ENCODE measurements at regions not wholly inside any gene's neighbourhood (a gene's known extent, or its start where the extent isn't known, plus 50 kb on each side); places are given as distances from the start of the nearest gene placed in this dataset.
"Not testable (repeated sequence)": the region's sequence is repeated elsewhere in the genome, so short reads cannot be mapped to it uniquely, and the experiment has no call there.

GRCh38 chr5:10880934-10881333, 119.9 kb upstream of the DAP start:
- DNase-seq = no peak
- in situ Hi-C loops (cut with HindIII; ENCODE audit: low pct_ligation_motif_present, low pct_unique_long_range_greater_than_20kb, low sequenced_read_pairs) = no loop called here

DNA sequence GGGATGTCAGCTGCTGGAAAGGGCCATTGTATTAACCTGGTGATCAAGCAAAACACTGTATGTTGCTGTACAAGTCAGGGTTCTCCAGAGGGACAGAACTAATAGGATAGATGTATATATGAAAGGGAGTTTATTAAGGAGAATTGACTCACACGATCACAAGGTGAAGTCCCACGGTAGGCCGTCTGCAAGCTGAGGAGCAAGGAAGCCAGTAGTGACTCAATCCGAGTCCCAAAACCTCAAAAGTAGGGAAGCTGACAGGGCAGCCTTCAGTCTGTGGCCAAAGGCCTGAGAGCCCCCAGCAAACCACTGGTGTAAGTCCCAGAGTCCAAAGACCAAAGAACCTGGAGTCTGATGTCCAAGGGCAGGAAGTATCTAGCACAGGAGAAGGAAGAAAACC, 116.0 kb upstream of the DAP start:
- DNase-seq; in situ Hi-C loops (cut with HindIII; ENCODE audit: low pct_ligation_motif_present, low pct_unique_long_range_greater_than_20kb, low sequenced_read_pairs): not testable (repeated sequence)

- DNase-seq = no peak
- in situ Hi-C loops (cut with HindIII; ENCODE audit: low pct_ligation_motif_present, low pct_unique_long_range_greater_than_20kb, low sequenced_read_pairs) = no loop called here
These were observed 115.1 kb upstream of the DAP start for GRCh38 chr5:10876006-10876744.

GRCh38 chr5:10875201-10875768, 114.3 kb upstream of the DAP start:
- in situ Hi-C loops (cut with HindIII; ENCODE audit: low pct_ligation_motif_present, low pct_unique_long_range_greater_than_20kb, low sequenced_read_pairs) = no loop called here
- no peak for DNase-seq

- no peak for DNase-seq
- in situ Hi-C loops (cut with HindIII; ENCODE audit: low pct_ligation_motif_present, low pct_unique_long_range_greater_than_20kb, low sequenced_read_pairs) = no loop called here
These were observed 113.5 kb upstream of the DAP start for GRCh38 chr5:10874541-10874940.

DNA sequence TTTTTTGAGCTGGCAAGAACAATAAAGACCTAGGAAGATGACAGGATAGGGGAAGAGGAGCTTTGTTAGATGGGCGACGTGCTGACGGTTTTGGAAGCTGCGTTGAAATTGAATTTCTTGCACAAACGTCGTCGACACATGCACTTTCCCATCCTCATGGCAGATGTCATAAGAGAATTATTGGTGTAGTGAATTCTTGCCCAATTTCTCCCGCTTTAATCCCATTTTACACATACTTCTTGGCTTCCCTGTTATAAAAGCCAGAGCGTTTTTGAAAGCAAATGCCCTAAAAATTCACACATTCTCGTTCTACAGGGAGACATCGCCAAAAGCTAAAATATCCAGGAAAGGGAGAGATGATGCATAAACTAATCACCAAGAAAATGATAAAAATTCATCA, 109.8 kb upstream of the DAP start:
- in situ Hi-C loops (cut with HindIII; ENCODE audit: low pct_ligation_motif_present, low pct_unique_long_range_greater_than_20kb, low sequenced_read_pairs) = no loop called here
- DNase-seq = no peak

GRCh38 chr5:10868956-10869355, 107.9 kb upstream of the DAP start:
- no peak for DNase-seq
- in situ Hi-C loops (cut with HindIII; ENCODE audit: low pct_ligation_motif_present, low pct_unique_long_range_greater_than_20kb, low sequenced_read_pairs) = no loop called here

DNA sequence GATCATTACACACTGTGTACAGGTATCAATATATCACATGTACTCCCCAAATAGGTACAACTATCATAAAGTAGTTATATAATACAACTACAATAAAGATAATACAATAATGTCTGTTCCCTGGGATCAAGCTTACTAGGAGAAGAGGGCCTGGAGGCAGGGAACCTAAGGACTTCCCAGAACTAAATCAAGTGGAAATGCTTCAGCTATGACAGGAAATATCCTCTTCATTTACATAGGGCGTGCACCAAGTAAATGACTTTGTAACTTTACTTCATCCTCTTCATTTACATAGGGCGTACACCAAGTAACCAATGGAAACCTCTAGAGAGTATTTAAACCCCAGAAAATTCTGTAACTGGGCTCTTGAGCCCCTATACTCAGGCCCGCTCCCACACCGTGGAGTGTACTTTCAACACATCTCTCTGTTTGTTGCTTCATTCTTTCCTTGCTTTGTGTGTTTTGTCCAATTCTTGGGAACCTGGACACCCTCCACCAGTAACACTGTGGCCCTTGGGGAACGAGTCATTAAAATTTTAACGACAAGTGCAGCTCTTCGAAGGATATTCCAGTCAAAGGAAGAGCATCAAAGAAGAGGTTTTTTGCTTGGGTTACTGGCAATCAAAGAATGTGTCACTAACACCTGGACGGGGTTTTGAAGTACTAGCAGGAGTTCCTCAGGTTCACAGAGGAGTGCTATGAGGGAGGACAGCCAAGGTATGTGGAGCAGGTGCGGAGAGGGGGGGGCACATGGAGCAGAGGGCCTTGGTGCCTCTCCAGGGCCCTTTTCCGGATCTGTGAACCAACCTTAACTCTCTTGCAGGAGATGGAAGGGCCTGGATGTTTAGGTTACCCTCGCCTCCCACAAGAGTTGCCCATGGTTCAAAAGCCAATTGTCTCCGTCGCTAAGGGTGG, 106.6 kb upstream of the DAP start:
- in situ Hi-C loops (cut with HindIII; ENCODE audit: low pct_ligation_motif_present, low pct_unique_long_range_greater_than_20kb, low sequenced_read_pairs) = no loop called here

GRCh38 chr5:10866913-10867312, 105.9 kb upstream of the DAP start:
- DNase-seq = no peak
- in situ Hi-C loops (cut with HindIII; ENCODE audit: low pct_ligation_motif_present, low pct_unique_long_range_greater_than_20kb, low sequenced_read_pairs) = no loop called here

More for the DNA sequence above, 106.6 kb upstream of the DAP start:
- no peak for DNase-seq

DNA sequence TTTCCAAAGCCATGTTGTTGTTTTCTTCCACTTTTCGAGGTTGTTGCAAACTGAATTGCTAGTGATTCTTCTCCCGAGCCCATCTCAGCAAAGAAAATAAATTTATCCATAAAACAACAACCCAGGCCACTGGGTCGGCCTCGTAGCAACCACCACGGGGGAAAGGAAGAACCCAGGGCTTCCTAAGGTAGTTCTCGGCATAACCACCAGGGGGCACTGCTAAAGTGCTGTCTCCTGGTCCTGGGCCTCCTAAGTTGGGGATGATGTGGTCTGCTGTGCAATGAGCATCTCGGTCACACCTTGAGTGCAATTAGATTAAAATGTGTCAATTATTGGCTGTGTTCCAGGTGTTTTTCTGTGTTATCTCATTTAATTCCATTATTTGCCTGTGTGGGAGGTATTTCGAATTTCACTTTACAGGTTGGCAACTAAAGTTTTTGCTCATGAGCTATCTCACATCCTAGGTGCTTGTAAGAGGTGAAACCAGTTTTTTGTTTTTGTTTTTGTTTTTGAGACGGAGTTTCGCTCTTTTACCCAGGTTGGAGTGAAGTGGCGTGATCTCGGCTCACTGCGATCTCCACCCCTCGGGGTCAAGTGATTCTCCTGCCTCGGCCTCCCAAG, 102.8 kb upstream of the DAP start:
- peak; percentile 42 for DNase-seq
- in situ Hi-C loops (cut with HindIII; ENCODE audit: low pct_ligation_motif_present, low pct_unique_long_range_greater_than_20kb, low sequenced_read_pairs) = no loop called here

GRCh38 chr5:10862085-10862484, 101.1 kb upstream of the DAP start:
- no peak for DNase-seq
- in situ Hi-C loops (cut with HindIII; ENCODE audit: low pct_ligation_motif_present, low pct_unique_long_range_greater_than_20kb, low sequenced_read_pairs) = no loop called here

DNA sequence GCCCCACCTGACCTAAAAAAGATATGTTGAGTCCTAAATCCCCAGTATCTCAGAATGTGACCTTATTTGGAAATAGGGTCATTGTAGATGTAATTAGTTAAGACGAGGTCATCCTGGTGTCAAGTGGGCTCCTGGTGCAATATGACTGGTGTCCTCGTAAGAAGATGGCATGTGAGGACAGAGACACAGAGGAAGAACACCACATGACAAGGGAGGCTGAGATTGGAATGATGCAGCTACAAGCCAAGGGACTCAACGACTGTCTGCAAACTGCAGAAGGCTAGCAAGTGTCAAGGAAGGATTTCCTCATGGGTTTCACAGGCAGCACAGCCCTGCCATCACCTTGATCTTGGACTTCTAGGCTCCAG, 100.4 kb upstream of the DAP start:
- in situ Hi-C loops (cut with HindIII; ENCODE audit: low pct_ligation_motif_present, low pct_unique_long_range_greater_than_20kb, low sequenced_read_pairs) = no loop called here
- no peak for DNase-seq

- DNase-seq = peak; percentile 6
- in situ Hi-C loops (cut with HindIII; ENCODE audit: low pct_ligation_motif_present, low pct_unique_long_range_greater_than_20kb, low sequenced_read_pairs) = no loop called here
These were observed 99.8 kb upstream of the DAP start for GRCh38 chr5:10860645-10861422.

- DNase-seq = no peak
- in situ Hi-C loops (cut with HindIII; ENCODE audit: low pct_ligation_motif_present, low pct_unique_long_range_greater_than_20kb, low sequenced_read_pairs) = no loop called here
These were observed 99.1 kb upstream of the DAP start for GRCh38 chr5:10860196-10860543.

DNA sequence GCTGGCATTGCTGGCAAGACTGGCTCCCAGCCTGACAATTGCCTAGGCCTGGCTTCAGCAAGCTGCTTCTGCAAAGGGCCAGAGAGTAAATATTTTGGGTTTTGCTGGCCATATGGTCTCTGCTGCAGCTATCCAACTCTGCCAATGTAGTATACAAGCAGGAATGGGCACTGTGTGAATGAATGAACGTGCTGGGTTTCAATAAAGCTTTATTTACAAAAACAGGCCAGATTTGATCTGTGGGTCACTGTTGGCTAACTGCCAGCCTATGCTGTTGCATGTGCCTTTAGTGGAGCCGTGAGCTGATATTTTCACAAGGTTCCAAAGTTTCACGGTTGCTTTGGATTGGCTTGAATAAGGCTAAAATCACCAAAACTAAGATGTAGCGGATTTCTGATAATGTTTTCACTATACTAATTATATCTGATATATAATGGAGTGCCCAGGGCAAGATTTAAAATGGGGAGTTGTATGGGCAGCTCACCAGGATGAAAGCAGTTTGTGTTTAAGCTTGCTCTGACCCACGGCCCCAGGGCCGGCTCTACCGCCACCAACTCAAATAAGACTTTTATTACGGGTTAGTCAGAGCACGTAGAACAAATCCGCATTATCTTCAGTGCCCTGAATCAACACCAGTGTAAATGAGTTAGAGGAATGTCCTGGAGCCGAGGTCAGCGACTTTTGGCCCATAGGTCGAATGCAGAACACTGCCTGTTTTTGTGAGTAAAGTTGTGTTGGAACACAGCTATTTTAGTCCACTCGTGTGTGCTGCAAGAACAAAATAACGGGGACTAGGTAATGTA, 98.6 kb upstream of the DAP start:
- no peak for DNase-seq
- in situ Hi-C loops (cut with HindIII; ENCODE audit: low pct_ligation_motif_present, low pct_unique_long_range_greater_than_20kb, low sequenced_read_pairs) = no loop called here

DNA sequence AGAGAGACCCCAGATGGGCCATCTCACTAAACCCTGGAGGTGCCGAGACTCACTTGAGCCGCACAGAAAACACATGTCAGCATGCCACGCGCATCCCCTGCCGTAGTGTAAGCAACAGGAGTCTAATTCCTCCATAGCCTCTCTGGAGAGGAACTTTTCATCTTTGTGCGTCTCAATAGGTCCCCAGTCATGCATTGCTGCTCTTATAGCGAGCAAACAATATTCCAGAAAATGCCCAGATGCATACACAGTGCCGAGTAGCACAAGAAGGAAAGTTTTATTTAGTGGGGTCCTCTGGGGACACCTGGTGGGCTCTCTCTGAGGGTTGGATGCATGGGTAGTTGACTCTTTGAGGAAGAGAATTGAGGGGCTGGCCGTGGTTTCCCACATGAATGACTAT, 97.9 kb upstream of the DAP start:
- in situ Hi-C loops (cut with HindIII; ENCODE audit: low pct_ligation_motif_present, low pct_unique_long_range_greater_than_20kb, low sequenced_read_pairs) = no loop called here

DNA sequence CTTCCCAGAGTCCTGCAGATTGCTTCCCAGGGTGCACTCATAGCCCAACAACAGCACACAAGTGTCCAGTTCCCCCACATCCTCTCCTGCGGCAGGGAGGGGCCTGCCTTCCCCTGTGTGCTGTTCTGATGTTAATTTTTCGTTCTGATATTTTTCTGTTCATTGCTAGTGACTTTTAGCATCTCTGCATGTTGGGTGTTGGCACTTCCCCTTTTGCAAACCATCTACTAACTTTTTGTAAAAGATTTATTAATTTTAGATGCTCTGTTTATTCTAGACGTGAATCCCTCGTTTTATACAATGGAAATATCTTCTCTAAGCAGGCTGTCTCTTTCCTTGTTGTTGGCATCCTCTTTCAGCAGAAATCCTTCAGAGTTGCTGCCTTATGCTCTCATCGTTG, 97.3 kb upstream of the DAP start:
- in situ Hi-C loops (cut with HindIII; ENCODE audit: low pct_ligation_motif_present, low pct_unique_long_range_greater_than_20kb, low sequenced_read_pairs) = no loop called here
- DNase-seq = no peak

More for the DNA sequence above, 97.9 kb upstream of the DAP start:
- DNase-seq = no peak

DNA sequence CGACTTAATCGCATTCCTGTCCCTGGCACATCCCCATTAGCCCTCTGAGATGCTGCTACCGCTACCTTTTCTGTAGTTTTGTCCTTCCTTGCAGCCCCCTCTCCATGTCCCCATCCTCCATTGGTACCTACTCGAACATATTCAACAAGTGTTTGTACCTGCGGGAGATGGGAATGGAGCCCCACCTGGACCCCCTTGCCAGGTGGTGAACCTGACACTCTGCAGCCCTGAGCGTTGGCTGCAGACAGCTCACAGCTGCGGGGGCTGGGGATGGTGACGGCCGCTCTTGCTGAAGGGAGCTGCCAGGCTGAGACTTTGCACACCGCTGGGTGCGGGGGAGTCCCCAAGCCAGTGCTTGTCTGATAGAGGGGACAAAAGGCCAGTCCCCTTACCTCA, 96.3 kb upstream of the DAP start:
- in situ Hi-C loops (cut with HindIII; ENCODE audit: low pct_ligation_motif_present, low pct_unique_long_range_greater_than_20kb, low sequenced_read_pairs) = no loop called here
- DNase-seq = no peak
